ENCODE measurements at regions not wholly inside any gene's neighbourhood (a gene's known extent, or its start where the extent isn't known, plus 50 kb on each side); places are given as distances from the start of the nearest gene placed in this dataset.

GRCh38 chr2:18286897-18287296 is 273.6 kb downstream of the RDH14 start:
- Histone ChIP-seq H3K79me2 (ENCODE audit: control insufficient read depth, insufficient read depth, low read length) (no peaks in the 10 kb centered on the region), H3K9me1 (replicated peaks; ENCODE audit: control insufficient read depth, extremely low read depth, insufficient read depth, low read length) (no peaks in the 10 kb centered on the region), H3K9ac (replicated peaks; ENCODE audit: extremely low read depth, insufficient read depth, low read length) (no peak overlapping the region), H3K27ac (ENCODE audit: insufficient read depth, low read depth, low read length) (no peak overlapping the region), H3K4me2 (ENCODE audit: insufficient read depth, low read length) (no peak overlapping the region), H3K36me3 (ENCODE audit: control insufficient read depth in 2 of 2, extremely low read depth in 1 of 2, insufficient read depth in 2 of 2, low read length in 2 of 2) (no peaks in the 10 kb centered on the region), H3K4me1 (ENCODE audit: control insufficient read depth, extremely low read depth, insufficient read depth, low read length) (no peaks in the 10 kb centered on the region), H2AFZ (ENCODE audit: low read depth, low read length) (no peak overlapping the region), H3K9me3 (replicated peaks; ENCODE audit: control insufficient read depth, insufficient read depth, low read length) (no peaks in the 10 kb centered on the region), H3K27me3 (ENCODE audit: control insufficient read depth in 2 of 2, insufficient read depth in 2 of 2, low read length in 2 of 2) (no peaks in the 10 kb centered on the region), H4K20me1 (replicated peaks; ENCODE audit: control insufficient read depth, extremely low read depth, insufficient read depth, low read length) (no peaks in the 10 kb centered on the region), H3K4me3 (replicated peaks in 1 of 3; ENCODE audit: insufficient read depth in 1 of 3, low read depth in 1 of 3, low read length in 3 of 3) (no peak overlapping the region)
- dilution Hi-C loops (cut with MboI; ENCODE audit: extremely low pct_ligation_motif_present, low sequenced_read_pairs) (no loop called here), intact Hi-C loops (cut with micrococcal nuclease) (no loop called here)
- CTCF ChIA-PET = no interaction called here
- POLR2A ChIA-PET = no interaction called here
- BruUV-seq (replicated peaks) = no TSS peak
- no peak for TF ChIP-seq MYC (IDR thresholded peaks at IDR 0.05; ENCODE audit: low read depth, low read length)
- no peak for FAIRE-seq
- no peak for DNase-seq (ENCODE audit: low read depth, low spot score)

DNA sequence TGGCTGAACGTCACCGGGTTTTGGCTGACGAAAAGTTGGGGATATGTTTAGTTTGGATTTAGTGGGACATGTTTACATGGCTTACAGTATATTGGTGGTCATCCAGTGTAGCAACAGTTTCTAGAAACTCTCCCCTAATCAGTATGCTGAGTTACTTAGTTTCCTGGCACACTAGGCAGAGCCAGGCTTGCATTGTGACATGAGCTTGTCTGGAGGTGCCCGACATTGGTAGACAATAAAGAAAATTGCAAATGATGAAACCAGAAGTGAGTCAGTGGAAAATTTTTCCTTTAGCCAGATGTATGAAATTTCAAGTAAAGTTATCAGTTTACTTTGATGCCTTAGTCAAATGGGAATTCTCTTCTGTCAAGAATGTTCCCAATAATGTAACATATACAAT is 276.1 kb downstream of the RDH14 start:
- Histone ChIP-seq H3K9me1 (replicated peaks; ENCODE audit: control insufficient read depth, extremely low read depth, insufficient read depth, low read length) (no peaks in the 10 kb centered on the region), H3K36me3 (ENCODE audit: control insufficient read depth in 2 of 2, extremely low read depth in 1 of 2, insufficient read depth in 2 of 2, low read length in 2 of 2) (no peaks in the 10 kb centered on the region), H3K27me3 (ENCODE audit: control insufficient read depth in 2 of 2, insufficient read depth in 2 of 2, low read length in 2 of 2) (no peaks in the 10 kb centered on the region), H3K4me1 (ENCODE audit: control insufficient read depth, extremely low read depth, insufficient read depth, low read length) (no peaks in the 10 kb centered on the region), H3K9ac (replicated peaks; ENCODE audit: extremely low read depth, insufficient read depth, low read length) (no peak overlapping the region), H3K9me3 (replicated peaks; ENCODE audit: control insufficient read depth, insufficient read depth, low read length) (no peaks in the 10 kb centered on the region), H3K4me2 (ENCODE audit: insufficient read depth, low read length) (no peak overlapping the region), H3K4me3 (replicated peaks in 1 of 3; ENCODE audit: insufficient read depth in 1 of 3, low read depth in 1 of 3, low read length in 3 of 3) (no peak overlapping the region), H3K79me2 (ENCODE audit: control insufficient read depth, insufficient read depth, low read length) (no peaks in the 10 kb centered on the region), H3K27ac (ENCODE audit: insufficient read depth, low read depth, low read length) (no peak overlapping the region), H2AFZ (ENCODE audit: low read depth, low read length) (no peak overlapping the region), H4K20me1 (replicated peaks; ENCODE audit: control insufficient read depth, extremely low read depth, insufficient read depth, low read length) (no peaks in the 10 kb centered on the region)
- CTCF ChIA-PET = no interaction called here
- DNase-seq (ENCODE audit: low read depth, low spot score) (peak; percentile 9), FAIRE-seq (no peak)
- BruUV-seq (replicated peaks) = no TSS peak
- no peak for TF ChIP-seq POLR2A (IDR thresholded peaks at IDR 0.05; ENCODE audit: low read depth, low read length)
- TF ChIP-seq MAX (IDR thresholded peaks at IDR 0.05; ENCODE audit: insufficient read depth, insufficient read length) = no peak
- TF ChIP-seq GATA2 (IDR thresholded peaks at IDR 0.05; ENCODE audit: insufficient read depth, insufficient read length, low read depth, low read length) = no peak
- no peak for TF ChIP-seq JUN (IDR thresholded peaks at IDR 0.05; ENCODE audit: borderline replicate concordance, insufficient read depth, insufficient read length, low read depth)
- dilution Hi-C loops (cut with MboI; ENCODE audit: extremely low pct_ligation_motif_present, low sequenced_read_pairs) = no loop called here
- POLR2A ChIA-PET = no interaction called here
- intact Hi-C loops (cut with micrococcal nuclease) = no loop called here

Data from endothelial cell of umbilical vein (primary cell).